Middle frontal gyrus (tissue), 1 donor: ENCODE measurements at regions not wholly inside any gene's neighbourhood (a gene's known extent, or its start where the extent isn't known, plus 50 kb on each side); places are given as distances from the start of the nearest gene placed in this dataset.
A peak's percentile ranks its signal among the peaks of the same experiment; 100 is the strongest.
"Not testable (repeated sequence)": the region's sequence is repeated elsewhere in the genome, so short reads cannot be mapped to it uniquely, and the experiment has no call there.

ENCODE experiments used
- DNase-seq: peaks from one replicate; pipeline ENCODE4 v3.0.0-alpha.2; 2015; ENCODE audit warnings: low spot score; ENCODE audit errors: extremely low spot score

DNA sequence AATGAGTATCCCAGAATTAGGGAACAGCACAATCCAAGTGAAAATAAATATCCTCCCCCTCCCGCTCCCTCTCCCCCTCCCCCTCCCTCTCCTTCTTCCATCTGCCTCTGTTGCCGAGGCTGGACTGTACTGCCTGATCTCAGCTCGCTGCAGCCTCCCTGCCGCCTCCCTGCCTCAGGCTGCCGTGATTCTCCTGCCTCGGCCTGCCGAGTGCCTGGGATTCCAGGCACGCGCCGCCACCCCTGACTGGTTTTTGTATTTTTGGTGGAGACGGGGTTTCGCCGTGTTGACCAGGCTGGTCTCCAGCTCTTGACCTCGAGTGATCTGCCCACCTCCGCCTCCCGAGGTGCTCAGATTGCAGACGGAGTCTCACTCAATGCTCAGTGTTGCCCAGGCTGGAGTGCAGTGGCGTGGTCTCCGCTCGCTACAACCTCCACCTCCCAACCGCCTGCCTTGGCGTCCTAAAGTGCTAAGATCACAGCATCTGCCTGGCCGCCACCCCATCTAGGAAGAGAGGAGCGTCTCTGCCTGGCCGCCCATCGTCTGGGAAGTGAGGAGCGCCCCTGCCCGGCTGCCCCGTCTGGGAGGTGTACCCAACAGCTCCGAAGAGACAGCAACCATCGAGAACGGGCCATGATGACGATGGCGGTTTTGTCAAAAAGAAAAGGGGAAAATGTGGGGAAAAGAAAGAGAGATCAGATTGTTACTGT is 178.9 kb upstream of the IPO5 start:
- not testable (repeated sequence) for DNase-seq

DNA sequence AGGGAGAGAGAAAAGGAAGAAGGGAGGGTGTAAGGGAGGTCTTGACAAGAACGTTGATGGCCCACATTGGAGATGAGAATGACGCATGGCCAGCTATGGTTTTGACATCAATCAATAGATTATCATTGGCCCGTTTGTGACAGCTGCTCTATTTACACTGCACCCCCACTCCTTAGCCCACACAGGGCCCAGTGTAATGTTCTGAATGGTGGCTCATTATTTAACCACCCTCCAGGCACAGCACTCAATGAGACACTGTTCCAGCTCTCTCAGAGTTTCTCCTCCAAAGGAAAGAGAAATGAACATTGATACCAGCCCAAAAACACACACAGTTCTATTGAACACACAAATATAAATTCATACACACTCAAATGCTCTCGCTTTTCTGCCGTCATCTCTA is 173.0 kb upstream of the IPO5 start:
- DNase-seq, result peak; percentile 4

DNA sequence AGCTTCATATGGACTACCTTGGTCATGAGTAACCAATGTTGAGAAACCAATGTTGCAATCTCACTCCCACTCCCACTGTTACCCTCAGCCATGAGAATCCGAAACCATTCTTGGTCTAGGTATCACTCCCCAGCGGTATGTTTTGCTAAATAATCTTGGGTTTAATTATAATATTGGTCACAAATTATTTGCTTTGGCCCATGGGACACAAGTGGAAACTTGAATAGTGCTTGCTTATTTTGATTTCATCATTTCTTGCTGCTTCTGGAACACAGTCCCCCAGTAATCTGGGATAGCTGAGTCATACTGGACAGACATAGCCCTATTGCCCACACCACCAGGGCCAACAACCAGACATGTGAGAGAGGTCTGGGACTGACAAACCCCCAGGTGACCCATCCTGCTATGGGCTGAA is 171.6 kb upstream of the IPO5 start:
- DNase-seq, result no peak

DNA sequence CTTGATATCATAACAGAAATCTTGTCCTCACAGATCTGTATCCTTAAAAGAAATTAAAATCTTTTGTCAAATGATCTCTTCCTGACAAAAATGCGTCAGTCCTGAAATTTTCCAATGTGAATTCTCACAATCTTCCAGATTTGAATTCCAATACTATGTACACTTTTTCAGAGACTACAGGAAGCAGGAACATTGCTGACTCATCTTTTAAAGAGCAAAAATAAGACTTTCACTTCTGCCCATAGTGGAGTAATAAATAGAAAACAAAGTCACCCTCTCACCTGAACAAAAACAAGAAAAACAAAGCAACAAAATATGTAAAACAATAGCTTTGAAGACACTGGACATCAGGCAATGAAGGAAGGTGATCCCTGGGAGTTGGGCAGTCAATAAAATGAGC is 167.0 kb upstream of the IPO5 start:
- DNase-seq, result no peak

DNA sequence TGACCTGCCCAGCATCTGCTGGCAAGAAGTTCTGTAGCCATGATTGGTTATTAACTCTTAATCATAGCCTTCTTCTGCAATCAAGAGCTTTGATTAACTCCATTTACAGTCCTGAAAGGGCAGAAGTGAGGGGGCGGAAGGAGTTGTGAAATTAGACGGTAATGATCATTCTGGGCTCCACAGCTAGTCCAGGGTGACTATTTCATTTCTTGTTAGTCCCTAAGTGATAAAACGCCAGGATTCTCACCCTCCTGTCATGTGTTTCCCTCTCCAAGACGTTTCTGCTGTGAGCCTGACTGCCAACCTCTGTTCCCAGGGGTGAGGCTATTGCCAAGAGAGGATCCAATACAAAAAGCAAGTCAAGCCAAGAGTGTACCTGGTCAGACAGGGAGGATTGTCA is 155.9 kb upstream of the IPO5 start:
- DNase-seq, result no peak

DNA sequence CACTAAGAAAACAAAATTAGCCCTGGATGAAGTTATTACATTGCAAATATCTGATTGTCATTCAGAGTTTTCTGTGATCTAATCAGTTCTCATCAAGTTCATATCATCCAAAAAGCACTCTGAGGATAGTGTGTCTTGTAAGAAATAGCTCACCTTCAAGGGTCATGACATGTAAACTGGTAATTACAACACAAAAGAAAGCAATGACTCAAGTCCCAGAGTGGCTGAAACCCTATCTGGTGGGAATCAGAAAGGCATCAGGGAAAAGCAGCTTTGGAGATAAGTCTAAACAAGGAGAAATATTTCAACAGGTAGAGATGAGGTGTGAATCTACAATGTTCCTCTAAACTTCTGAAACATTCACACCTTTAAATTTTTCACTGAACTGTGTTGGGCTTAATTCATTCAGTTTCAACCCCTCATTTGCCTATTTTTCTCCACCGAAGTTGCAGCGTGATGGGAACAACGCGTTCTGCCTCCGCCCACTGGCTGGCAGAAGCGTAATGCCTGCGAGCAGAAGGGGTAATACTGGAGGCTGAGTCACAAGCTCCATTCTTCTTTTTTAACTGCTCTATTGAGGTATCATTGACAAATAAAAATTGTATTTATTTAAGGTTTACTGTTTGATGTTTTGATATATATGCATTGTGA is 155.2 kb upstream of the IPO5 start:
- peak; percentile 24 for DNase-seq

DNA sequence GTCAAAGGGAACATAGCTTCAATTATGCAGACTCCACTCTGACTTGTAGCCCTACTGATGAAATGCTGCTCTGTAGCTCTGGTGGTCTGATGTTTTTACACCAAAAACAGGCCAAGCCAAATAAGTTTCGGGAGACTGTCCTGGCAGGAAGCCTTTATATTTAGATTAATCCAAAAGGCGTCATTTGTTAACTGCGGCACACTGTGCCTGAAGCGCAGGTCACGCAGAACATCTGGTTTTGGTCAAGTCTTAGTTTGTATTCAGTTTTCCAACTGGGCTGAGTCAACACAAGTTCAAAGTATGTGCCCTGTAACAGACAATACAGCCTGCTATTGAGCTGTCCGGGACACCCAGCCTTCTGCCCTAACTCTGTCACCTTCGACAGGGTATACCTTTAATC is 154.6 kb upstream of the IPO5 start:
- DNase-seq, result no peak

DNA sequence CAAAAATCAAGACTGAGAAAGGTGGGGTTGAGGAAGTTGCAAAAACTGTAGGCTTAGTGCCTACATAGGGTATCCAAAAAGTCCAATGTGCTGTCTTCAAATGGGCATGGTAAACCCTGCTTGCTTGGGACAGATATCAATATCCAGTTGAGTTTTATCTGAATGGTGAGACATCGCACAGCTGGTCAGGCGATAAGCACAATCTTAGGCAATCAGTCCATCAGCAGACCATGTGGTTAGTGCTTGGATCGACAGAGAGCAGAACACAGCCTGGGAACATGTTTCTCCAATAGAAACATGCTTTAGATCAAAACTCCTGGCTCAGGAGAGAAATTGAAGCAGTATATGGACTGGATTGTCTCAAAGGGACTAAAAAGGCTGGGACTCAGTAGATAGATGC is 151.3 kb upstream of the IPO5 start:
- no peak for DNase-seq

DNA sequence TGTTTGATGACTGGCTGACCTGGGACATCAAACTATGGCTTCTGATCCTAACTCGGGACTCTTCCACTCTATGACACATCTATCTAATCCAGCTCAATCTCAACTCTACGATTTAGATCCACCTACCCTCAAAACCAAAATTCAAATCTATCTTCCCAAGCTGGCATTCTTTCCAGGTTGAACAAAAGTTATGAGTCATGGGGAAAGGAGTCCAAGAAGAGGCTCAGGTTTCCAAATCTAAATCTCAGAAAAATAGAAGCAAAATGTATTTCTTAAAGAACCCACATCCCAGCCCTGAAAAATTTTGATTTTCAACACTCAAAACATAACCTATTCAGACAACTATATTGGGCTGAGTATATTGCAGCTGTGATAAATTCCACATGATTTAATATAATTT is 143.9 kb upstream of the IPO5 start:
- no peak for DNase-seq

DNA sequence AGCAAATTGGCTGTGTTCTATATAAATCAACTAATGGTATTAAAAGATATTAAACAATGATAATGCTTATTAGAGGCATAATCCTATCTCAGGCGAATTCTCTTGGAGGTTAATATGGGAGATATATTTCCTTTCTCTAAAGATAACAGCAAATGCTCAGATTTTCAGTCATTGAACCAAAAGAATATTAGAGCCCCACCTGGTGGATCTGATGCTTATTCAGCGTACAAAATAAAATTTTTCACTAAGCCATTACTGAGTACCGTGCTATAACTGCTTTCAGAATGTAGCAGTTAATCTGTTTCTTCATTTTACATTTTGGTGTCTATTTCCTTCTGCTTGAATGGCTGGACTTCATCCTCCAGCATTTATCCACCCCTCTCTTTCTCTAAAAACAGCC is 143.3 kb upstream of the IPO5 start:
- peak; percentile 21 for DNase-seq

DNA sequence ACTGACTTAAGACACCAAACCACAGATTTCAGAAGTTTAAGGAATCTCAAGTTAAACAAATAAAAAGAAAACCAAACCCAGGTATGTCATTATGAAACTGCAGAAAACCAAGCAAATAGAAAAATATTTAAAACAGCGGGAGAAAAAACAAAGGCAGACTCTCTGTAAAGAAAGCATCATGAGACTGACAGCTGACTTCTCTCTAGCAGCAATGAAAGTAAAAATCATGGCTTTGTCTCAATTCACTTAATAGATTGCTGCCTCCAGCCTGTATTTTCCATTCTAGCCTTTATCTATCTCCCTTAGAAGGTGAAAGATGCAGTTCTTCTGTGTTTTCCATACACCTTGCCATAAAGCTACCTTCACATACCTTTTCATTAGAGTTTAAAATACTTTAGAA is 131.1 kb upstream of the IPO5 start:
- DNase-seq, result no peak

DNA sequence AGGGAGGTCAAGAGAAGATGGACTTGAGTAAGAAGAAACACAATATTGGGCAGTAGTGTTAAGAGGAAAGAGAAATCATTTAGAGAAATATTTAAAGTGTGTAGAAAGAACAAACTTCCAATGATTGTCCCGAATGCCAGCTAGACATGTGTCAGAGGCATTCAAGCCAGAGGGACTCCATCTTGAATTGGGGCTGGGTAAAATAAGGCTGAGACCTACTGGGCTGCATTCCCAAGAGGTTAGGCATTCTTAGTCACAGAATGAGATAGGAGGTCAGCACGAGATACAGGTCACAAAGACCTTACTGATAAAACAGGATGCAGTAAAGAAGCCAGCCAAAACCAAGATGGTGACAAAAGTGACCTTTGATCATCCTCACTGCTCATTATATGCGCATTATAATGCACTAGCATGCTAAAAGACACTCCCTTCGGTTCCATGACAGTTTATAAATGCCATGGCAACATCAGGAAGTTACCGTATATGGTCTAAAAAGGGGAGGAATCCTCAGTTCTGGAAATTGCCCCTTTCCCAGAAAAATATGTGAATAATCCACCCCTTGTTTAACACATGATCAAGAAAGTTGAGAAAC is 127.0 kb upstream of the IPO5 start:
- no peak for DNase-seq

DNA sequence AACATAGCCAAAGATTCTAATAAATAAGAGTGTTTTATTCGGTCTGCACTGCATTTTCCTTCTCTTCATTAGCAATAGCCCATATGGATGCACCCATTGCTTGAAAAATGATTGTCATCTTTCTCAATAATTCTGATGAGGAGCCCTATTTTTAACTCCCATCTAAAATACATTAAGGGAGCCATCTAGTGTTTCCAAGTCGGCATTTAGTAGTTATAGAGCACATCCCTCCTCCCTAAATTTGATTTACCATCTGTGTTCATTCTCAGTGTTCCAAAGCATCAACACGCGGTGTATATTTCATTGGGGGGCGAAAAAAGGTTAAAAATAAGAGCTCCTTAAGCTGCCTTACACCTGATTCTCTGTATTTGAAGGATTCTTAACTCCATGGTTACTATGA is 119.2 kb upstream of the IPO5 start:
- no peak for DNase-seq

DNA sequence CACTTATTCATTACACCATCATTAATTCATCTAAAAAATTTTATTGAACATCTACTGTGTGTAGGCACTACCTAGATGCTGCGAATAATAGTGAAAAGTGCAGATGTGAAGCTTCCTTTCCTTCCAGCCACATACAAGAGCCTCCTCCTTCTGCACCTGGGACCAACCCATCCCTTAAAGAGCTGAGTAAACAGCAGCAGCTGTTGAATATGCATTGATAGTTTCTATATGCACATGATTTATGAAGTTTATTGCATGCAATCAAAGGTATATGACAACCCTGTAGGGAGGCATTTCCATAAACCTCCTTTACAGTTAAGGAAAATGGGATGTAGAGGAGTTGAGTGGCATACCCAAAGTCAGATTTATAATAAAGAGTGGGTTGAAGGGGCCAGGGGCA is 110.3 kb upstream of the IPO5 start:
- no peak for DNase-seq

DNA sequence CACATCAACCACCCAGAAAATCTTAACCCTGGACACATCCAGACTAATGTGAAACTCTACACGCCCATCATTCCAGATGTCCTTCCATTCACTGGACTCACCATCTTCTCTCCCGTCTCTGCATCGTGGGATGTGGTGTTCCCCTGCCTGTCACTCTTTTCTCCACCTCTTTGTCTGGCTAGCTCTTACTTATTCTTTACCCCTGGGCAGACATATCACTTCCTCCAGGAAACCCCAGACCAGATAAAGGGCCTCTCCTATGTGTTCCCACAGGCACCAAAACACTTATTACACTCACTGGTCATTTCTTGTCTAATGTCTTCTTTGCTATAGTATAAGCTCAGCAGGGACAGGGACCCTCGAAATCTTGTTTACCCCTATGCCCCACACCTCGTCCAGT is 109.3 kb upstream of the IPO5 start:
- DNase-seq, result no peak

DNA sequence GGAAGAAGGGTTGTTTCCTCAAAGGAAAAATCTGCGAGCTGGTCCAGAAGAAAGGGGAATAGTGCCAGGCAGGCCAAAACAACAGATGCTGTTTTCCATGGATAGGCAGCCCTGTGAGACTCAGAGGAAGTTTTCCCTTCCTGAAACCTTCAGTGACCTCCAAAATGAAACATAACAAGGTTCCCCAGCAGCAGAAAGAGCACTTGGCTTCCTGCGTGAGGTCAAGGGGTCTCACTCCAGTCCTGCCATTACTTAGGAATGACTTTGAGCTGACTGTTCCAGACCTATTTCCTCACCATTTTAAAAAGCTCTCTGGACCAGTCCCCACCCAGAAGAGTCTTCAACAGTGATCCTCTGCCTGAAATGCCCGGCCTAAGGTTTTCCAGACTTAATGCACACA is 104.6 kb upstream of the IPO5 start:
- no peak for DNase-seq

DNA sequence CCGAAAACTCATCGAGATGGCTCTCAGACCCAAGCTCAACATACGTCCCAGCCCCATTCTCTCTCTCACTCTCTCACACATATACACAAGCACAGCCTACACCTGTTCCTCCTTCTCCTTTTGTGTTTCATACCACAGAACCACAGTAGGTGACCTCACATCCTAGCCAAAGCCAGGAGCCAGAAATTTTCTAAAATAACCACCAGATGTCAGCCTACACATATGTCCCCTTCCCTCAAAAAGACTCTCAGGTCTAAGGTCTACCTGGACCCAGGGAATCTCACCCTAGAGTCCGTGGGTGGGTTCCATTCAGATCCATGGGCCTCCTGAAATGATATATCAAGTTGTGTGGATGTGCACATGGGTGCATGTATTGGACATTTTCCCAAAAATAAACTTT is 104.2 kb upstream of the IPO5 start:
- no peak for DNase-seq

DNA sequence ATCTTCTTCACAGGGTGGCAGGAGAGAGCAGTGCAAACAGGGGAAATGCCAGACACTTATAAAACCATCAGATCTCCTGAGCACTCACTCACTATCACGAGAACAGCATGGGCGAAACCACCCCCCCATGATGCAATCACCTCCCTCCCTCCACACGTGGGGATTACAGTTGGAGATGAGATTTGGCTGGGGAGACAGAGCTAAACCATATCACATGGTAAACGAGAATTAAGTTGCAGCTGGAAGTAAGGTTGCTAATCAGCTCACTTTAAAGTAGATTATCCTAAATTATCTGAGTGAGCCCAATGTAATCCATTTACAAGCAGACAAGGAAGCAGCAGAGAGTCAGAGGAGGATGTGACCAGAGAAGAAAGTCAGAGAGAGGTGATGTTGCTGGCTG is 102.2 kb upstream of the IPO5 start:
- no peak for DNase-seq

DNA sequence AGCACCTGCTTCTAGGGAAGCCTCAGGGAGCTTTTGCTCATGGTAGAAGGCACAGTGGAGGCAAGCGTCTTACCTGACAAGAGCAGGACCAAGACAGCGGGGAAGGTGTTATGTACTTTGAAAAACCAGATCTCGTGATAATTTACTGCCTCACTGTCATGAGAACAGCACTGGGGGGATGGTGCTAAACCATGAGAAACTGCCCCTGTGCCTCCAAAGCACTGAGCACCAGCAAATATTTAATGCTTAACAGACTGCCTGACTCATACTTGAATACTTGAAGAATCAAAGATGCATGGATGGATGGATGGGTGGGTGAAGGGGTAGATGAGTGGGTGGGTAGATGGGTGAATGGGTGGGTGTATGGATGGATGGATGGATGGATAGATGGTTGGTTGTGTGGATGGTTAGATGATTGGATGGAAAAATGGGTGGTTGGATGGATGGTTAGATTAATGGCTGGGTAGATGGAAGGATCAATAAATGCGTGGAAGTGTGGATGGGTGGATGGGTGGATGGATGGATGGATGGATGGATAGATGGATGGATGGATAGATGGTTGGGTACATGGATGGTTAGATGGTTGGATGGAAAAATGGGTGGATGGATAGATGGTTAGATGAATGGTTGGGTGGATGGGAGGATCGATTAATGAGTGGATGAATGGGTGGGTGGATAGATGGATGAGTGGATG is 101.1 kb upstream of the IPO5 start:
- DNase-seq, result no peak

DNA sequence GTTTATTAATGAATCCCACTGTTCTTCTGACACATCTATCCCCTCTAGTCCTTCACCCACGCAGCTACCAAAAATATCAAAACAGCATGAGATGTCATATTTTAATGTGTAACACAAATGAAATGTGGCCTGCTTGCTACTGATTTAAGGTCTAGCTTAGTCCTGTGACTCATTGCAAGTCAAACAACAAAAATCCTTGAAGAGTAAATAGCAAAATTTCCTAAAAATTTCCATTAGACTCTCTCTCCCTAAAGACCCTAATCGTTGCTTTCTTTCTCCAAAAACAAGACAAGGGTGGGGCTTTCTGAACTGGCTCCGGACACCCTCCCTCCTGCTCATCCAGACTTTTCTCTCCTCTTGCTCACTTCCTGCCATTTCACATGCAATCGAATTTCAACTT is 99.9 kb upstream of the IPO5 start:
- no peak for DNase-seq

DNA sequence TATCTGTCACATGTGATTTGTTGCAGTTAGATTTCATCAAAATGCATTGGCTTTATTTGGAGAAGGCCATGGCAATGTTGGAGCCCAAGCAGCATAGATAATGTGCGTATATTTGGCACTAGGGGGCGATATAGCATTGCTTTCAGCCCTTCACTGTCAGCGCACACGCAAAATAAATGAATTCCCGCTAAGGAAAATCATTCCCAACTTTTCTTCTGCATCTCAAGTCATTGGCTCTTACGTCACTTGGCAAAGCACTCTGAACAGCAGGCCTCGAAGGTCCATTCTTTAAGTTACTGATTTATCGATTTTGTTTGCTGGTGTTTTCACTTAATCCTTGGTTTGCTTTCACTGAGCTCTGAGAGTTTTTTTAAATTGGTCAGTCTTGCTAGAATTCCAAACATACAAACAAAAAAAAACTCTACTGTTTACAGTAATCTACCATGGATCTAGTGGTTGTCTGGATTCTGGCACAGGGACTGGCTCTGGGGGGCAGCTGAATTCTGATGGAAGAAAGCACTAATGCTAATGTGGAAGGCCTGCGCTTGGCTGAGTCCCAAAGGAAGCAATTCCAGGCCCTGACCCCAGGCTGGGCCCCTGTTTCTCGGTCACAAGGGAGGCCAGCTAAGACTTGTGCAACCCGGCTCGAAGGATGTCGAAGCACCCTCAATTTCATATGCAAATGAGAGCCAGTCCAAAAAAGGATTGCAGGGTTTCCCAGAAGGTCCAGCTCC is 97.7 kb upstream of the IPO5 start:
- DNase-seq, result peak; percentile 64

DNA sequence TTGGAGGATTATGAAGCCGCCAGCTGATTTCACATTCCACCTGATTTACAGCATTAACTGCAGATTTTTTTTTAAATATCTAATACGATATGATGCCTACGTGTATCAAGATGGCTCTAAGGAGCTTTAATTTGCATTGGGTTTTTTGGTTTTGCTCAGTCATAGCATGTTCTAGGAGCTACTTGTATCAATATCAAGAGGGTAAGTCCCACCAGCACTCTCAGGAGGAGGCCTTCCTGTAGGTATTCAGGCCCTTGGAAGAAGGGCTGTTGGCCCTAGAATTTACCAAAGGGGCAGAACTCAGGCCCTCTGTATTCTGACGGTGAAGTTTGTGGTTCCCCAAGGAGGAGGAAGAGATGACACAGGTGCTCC is 97.2 kb upstream of the IPO5 start:
- no peak for DNase-seq
